A204.1 (cell line): ENCODE measurements at regions not wholly inside any gene's neighbourhood (a gene's known extent, or its start where the extent isn't known, plus 50 kb on each side); places are given as distances from the start of the nearest gene placed in this dataset.
A peak's percentile ranks its signal among the peaks of the same experiment; 100 is the strongest.
"Not testable (repeated sequence)": the region's sequence is repeated elsewhere in the genome, so short reads cannot be mapped to it uniquely, and the experiment has no call there.

Experiments used
- FAIRE-seq: peaks from 2 replicates; lab custom pipeline; 2012; peaks lifted over from hg19 to GRCh38; lab: Jason Lieb, UNC

DNA sequence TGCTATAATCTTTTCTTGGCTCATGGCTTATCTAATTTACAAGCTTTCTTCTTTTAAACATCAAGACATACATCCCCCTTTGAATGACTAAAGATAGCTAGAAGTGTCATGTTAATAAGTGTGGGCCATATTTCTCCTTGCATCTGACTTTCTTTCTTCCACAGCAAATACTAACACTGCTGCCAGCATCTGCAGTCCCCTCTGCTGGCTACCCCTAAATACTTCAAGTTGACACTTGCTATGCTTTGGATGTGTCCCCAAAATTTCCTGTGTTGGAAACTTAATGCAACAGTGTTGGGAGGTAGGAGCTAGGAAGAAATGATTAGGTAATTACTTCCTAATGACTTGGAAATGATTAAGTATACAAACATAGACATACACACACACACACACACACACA, 459.0 kb upstream of the ST8SIA4 start:
- FAIRE-seq, result no peak

DNA sequence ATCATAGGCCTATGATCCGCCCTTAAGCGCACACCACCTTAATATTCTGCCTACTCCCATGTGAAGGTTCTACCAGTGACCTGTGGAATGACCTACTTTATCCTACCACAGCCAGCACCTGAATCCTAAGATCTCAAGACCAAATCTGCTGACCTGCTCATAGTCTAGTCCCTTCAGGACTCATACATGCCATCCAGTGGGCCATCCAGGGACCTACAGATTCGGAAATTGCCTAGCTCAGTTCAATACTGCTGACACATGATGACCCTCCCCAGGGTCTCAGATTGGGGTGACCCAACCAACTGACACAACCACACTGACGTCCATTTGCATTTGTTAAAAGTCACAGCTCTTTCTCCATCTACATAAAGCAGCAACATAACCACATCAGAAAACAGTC, 443.8 kb upstream of the ST8SIA4 start:
- no peak for FAIRE-seq

DNA sequence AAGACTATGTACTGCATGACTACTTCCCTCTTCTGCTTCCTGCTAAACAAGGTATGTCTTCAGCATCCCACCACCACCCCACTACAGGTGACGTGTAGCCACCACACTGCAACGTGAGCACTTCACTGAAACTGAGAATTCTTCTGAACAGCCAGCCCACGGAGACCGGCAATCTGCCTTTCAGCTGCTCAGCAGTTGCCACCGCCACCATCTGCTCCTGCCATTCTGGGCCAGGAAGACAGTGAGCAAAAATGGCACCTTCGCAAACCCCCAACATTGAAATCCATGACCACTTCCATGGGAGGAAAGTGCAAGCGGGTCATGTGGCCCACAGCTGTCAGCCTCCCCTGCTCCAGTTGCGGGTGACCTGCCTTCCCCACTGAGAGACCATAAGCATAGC, 443.4 kb upstream of the ST8SIA4 start:
- no peak for FAIRE-seq

DNA sequence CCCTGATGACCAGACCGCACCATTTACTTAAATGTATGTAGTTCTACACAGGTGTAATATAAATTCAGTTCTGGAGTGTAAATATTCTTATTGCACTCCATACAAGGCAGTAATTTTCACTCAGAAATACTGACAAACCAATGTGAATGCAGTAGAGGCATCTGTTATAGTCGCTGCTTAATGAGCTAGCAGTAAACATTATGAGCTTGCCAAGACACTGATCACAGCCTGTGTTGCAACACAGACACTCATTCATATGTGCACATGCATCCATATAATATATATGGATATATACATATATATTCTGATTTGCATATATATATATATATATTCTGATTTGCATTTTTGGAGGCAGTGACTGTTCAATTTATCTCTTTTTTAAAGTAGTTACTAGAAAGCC, 435.1 kb upstream of the ST8SIA4 start:
- FAIRE-seq, result no peak

DNA sequence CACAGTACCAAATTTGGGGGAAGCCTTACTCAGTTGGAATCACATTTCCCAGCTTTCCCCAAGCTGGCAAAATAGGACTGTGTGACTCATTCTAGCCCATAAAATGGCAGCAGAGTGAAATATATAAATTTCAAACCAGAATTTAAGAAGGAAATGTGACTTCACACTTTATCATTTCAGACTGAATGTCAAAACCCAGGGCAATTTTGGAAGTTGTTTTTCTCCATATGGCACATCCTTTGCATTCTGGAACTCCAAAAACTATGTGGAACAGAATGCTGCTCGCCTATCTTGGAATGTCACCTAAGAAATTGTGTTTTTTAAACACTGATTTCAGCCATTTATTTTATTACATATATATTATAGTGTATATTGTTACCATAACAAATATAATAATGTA, 424.7 kb upstream of the ST8SIA4 start:
- no peak for FAIRE-seq

DNA sequence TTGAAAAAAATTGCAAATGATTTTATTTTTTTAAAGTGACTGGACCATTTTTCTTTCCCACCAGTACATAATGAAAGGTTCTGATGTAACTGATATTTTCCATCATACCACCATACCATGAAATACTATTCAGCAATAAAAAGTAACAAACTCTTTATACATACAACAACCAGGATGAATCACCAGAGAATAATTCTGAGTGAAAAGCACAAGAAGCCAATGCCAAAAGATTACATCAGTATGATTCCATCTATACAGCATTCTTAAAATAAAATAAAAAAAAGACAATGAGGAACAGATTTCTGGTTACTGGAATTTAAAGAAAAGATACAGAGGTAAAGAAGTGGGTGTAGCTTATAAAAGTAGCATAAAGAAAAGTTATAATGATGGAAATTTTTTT, 423.7 kb upstream of the ST8SIA4 start:
- no peak for FAIRE-seq

DNA sequence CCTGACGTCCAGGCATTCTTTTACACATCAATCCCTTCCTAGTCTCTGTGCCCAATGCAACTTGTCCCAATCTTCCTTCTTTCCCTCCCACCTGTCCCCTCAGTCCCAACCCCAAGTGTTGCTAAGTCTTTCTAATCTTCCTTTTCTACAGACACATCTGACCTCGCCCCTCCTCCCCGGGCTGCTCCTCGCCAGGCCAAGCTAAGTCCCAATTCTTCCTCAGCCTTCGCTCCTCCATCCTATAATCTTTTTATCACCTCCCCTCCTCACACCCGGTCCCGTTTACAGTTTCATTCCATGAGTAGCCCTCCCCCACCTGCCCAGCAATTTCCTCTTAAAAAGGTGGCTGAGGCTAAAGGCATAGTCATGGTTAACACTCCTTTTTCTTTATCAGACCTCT, 413.3 kb upstream of the ST8SIA4 start:
- FAIRE-seq, result not testable (repeated sequence)

DNA sequence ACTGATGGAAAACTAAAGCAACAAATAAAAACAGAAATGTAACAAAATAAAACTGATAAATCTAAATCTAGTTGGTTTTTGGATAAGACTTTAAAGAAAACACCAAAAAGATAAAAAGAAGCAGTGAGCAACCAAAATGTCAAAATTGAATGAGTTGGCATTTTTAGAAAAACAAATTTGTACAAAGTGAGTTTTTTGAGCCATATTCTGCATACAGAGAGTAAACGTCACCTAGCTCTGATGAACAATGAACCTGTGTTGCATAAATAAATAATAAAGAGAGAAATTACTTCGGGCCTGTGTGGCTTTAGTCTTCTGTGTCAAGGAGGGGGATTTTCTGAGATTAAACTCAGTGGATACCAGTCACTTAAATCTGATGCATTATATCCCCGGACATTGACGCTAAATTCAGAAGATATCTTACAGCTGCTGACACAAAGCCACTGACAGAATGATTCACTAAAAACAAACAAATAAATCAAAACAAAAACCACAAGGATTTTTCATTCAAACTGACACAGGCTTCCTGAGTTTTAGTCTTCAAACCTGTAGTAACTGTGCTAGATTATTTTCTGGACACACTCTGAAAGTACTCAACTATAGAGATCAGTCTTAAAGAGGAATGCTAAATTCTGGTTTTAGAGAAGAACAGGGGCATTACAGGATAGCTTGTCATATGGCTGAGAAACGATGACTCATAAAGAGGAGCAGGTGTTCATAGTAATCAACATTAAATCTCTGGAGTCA, 403.5 kb upstream of the ST8SIA4 start:
- FAIRE-seq, result peak; percentile 6

DNA sequence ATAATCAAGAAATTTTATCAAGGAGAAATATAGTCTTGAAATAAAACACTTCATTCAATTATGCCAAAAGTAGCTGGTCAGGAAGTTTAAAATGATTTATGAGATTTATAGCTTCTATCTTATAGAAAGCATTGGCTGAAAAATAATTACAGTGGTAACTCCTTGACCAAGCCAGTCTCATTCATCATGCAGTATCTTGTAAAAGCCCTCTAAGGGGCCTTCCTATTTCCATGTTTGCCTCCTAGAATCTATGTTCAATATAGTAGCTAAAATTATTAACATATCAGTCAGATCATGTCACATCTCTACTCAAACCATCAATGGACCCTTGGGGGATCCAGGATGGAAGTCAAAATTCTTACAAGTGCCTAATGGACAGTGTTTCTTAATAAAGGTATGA, 393.4 kb upstream of the ST8SIA4 start:
- no peak for FAIRE-seq

DNA sequence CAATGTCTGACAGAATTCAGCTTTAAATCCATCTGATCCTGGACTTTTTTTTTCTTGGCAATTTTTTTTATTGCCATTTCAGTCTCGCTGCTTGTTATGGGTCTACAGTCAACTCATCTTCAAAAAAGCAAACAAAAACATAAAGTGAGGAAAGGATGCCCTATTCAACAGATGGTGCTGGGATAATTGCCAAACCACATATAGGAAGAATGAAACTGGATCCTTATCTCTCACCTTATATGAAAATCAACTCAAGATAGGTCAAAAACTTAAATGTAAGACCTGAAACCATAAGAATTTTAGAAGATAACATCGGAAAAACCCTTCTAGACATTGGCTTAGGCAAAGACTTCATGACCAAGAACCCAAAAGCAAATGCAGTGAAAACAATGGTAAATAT, 389.1 kb upstream of the ST8SIA4 start:
- no peak for FAIRE-seq

DNA sequence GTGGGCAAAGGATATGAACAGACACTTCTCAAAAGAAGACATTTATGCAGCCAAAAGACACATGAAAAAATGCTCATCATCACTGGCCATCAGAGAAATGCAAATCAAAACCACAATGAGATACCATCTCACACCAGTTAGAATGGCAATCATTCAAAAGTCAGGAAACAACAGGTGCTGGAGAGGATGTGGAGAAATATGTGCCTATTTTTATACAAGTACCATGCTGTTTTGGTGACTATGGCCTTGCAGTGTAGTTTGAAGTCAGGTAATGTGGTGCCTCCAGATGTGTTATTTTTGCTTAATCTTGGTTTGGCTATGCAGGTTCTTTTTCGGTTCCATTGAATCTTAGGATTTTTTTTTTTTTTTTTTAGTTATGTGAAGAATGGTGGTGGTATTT, 387.7 kb upstream of the ST8SIA4 start:
- not testable (repeated sequence) for FAIRE-seq

DNA sequence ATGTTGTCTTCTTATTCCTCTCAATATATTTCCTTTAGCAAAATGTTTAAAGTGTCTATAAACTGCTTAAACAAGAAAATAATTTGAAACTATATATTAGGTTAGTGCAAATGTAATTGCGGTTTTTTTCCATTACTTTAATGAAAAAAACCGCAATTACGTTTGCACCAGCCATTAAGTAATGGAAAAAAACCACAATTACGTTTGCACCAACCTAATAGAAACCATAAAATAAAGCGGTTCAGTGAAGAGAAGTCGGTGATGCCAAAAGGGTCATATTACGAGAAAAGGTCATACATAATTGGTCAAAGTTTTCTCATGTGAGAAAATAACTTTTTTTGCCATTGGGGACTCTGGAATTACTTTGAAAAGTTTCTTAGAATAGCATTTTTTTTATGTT, 385.6 kb upstream of the ST8SIA4 start:
- no peak for FAIRE-seq

DNA sequence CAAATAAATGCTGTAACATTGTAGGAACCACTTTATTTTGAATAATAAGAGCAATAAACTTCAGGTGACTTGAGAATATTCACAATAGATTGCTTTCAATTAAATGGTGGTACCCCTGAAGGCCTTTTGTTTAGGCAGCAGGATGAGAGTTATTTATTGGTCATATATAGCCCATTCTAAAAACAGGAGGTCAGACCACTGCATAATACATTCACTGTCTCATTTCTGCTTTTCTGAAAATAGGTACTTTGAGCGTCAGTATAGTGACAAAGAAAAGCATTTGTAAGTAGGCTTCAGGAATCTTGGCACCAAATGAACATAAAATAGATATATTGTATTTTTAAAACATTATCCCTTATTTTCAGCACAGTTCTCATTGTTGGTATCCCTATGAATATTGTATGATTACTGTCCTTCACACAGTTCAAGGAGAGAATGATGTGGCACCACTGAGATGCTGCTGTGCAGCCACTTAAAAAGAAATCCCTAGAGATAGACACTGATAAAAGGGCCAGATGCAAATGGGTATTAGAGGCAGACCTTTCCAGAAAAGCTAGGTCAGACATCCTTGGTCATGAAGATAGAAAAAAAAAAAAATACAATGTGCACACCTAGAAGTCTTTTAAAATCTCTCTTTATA, 381.8 kb upstream of the ST8SIA4 start:
- no peak for FAIRE-seq

DNA sequence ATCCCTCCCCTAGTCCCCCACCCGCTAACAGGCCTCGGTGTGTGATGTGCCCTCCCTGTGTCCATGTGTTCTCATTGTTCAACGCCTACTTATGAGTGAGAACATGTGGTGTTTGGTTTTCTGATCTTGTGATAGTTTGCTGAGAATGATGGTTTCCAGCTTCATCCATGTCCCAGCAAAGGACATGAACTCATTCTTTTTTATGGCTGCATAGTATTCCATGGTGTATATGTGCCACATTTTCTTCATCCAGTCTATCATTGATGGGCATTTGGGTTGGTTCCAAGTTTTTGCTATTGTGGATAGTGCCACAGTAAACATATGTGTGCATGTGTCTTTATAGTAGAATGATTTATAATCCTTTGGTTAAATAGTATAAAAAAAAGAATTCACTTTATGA, 380.9 kb upstream of the ST8SIA4 start:
- not testable (repeated sequence) for FAIRE-seq

DNA sequence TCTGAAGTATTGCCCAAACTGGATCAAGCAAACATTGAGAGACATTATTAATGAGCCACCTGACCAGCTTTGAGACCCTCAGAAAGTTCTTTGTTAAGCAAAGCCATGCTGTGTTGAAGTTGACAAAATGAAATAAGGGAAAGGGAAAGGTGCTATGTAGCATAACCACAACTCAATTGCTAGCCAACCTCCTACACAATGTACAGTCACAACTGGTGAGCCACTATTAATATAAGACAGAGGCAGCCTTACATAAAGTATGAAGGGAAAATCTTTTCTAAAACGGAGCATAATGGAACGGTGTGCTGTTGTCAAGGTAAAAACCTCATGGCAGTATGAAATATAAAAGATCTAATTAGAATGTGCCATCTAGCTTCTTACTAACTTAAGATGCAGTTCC, 375.8 kb upstream of the ST8SIA4 start:
- no peak for FAIRE-seq

DNA sequence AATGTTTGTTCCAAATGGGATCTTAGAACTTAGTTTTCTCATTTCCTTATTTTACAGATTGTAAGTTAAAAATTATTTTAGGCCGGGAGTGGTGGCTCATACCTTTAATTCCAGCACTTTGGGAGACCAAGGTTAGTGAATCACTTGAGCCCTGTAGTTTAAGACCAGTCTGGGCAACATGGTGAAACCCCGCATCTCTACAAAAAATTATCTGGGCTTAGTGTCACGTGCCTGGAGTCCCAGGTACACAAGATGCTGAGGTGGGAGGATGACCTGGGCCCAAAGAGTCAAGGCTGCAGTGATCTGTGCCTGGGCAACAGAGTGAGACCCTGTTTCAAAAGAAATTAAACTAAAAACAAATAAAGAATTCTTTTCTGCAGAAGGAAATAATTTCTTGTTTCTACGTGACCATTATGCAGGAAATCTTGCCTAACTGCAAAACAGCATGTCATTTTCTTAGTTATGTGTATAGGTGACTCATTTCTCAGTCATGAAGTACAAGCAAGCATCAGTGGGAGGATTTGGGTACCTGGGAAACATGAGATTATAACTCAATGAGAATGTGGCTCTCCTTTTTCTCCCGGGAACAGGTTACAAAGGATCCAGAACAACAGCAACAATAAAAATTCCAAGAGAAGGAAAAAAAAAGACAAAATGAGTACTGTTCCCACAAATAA, 375.1 kb upstream of the ST8SIA4 start:
- no peak for FAIRE-seq

DNA sequence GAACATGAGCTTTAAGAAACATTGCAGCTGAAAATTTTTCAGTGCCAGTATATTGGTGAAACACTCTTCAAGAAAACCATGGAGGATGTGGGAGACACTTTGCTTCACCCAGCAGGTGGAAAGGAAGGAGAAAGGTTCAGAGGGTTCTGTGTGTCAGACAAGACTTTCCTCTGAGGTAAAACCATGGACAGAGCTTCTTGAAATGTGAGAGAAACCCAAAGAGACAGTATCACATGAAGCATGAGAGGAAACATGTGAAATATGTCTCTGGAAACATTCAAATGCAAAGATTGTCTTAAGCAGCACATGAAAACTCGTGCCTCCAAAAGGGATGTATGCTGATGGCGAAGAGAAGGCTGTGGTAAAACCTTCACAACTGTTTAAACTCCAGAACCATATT, 368.9 kb upstream of the ST8SIA4 start:
- FAIRE-seq, result no peak

DNA sequence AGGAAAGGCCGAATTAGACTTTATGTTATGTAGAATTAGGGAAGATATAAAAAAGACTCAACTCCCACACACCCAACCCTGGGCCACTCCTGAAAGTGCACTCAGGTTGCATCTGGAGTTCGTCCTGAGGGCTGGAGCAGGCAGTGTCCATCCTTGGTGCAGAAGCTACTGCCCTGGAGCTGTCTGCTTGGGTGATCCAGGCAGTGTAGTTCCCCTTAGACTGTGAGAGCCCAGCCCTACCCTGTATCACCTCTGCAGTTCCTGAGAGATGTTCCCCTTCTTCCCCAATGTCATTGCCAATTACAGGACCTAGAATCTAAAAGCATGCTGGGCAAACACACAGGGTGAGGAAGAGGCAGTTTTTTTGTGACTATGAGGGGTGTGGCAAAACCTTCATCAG, 368.3 kb upstream of the ST8SIA4 start:
- FAIRE-seq, result no peak

DNA sequence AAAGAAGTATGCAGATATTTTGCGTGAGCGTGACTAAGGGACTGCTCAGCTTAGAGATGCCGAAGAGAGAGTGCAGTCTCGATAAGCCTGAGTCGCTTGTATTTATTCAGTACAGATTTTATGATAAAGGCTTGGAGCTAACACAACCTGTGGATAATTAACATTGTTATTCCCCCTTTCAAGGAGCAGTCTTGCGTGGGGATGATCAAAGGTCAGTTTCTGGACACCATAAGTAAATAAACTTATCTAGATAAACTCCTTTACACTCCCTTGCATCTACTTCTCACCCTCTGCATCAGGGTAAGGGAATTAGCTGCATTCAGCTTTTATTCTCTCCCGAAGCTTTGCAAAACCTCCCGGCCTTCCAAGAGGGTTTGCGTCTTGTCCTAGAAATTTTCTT, 357.8 kb upstream of the ST8SIA4 start:
- no peak for FAIRE-seq

DNA sequence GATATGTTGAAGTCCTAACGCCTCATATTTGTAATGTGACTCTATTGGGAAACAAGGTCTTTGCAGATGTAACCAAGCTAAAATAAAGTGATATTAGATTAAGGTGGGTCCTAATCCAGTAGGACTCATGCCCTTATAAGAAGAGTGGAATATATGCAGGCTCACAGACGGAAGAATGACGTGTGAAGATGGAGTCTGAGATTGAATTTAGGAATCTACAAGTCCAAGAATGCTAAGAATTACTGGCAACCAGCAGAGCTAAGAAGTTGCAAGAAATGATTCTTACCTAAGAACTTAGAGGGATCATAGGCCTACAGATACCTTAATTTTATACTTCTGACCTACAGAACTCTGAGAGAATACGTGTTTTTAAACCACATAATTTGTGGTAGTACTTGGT, 350.0 kb upstream of the ST8SIA4 start:
- FAIRE-seq, result no peak

DNA sequence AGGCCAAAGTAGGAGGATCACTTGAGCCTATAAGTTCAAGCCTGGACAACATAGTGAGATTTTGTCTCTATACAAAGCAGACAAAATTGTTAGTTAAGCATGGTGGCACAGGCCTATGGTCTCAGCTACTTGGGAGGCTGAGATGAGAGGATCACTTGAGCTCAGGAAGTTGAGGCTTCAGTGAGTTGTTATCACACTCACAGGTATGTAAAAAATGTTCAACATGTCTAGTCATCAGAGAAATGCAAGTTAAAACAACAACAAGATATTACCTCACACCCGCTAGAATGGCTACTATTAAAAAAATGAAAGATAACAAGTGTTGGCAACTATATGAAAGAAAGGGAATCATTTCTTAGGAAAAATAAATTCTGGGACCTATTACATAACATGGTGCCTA, 341.5 kb upstream of the ST8SIA4 start:
- FAIRE-seq, result no peak

DNA sequence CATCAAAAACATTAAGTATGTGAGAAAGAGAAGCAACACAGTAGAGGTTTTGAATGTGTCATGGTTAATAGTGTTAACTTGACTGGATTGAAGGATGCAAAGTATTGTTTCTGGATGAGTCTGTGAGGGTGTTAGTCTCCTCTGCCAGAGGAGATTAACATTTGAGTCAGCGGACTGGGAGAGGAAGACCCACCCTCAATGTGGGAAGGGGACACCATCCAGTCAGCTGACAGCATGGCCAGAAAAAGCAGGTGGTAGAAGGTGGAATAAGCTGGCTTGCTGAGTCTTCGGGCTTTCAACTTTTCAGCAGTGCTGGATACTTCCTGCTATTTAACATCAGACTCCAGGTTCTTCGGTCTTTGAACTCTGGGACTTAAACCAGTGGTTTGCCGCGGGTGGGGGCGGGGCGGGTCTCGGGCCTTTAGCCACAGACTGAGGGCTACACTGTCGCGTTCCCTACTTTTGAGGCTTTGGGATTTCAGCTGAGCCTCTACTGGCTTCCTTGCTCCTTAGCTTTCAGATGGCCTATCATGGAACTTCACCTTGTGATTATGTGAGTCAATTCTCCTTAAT, 309.9 kb upstream of the ST8SIA4 start:
- no peak for FAIRE-seq

DNA sequence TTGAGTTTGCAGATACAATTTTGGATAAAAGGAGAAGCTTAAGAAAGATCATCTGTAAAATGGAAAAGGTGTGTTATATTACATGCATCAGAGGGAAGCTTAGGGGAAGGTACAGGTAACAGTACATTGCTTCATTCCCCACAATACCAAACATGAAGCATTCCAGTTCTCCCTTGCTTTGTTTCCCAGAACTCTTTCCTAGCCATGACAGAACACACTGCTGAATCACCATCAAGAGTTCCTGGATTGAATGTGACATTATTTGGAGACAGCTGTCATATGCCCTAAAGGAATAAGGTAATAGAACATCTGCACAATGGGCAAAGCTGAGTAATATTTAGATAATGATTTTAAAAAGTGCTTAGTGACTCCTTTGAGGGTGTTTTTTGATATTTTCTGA, 303.5 kb upstream of the ST8SIA4 start:
- FAIRE-seq, result no peak
